Ureter (tissue), 1 donor: ENCODE measurements at regions not wholly inside any gene's neighbourhood (a gene's known extent, or its start where the extent isn't known, plus 50 kb on each side); places are given as distances from the start of the nearest gene placed in this dataset.
"Not testable (repeated sequence)": the region's sequence is repeated elsewhere in the genome, so short reads cannot be mapped to it uniquely, and the experiment has no call there.

ENCODE experiments used
- DNase-seq: peaks from one replicate; pipeline ENCODE4 v3.0.0-alpha.2; 2020; ENCODE audit warnings: low spot score
- donor health status: DM: yes; HTN: yes; CAD: no.

DNA sequence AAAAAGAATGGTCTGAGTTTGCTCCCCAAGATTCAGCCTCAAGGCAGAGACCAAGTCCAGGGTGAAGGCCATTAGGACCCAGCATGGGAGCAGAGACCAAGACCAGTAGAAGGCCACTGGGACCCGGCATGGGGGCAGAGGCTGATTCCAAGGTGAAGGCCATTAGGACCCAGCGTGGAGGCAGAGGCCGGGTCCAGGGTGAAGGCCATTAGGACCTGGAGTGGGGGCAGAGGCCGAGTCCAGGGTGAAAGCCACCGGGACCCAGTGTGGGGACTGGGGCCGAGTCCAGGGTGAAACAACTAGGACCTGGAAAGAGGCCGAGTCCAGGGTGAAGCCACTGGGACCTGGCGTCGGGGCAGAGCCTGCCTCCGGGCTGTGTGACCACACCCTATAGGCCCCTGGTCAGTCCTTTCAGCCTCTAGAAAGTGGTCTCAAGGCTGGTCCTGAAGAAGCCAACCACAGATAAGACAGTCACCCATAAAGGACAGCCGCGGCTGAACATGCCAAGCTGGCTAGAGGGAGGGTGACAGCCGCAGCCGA is 113.8 kb upstream of the SALL3 start:
- no peak for DNase-seq

DNA sequence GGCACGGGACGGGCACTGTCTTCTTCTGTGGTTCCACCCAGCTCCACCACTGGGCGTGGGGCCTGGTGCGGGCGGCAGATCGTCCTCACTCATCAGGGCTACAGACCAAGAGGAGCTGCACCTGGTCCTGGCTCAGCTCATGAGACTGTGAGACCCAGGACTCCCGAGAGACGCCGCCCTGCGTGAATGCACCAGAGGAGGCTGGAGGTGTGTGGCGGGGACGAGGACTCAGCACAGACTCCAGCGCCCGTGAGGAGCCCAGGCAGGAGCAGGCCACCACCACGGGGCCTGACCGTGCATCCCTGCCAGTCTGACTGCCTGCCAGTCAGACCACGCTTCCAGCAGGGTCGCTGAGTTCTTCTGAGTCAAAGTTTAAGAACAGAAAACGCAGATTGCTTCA is 112.5 kb upstream of the SALL3 start:
- no peak for DNase-seq

- DNase-seq, result no peak
These were observed 111.0 kb upstream of the SALL3 start for GRCh38 chr18:78868330-78869316.

DNA sequence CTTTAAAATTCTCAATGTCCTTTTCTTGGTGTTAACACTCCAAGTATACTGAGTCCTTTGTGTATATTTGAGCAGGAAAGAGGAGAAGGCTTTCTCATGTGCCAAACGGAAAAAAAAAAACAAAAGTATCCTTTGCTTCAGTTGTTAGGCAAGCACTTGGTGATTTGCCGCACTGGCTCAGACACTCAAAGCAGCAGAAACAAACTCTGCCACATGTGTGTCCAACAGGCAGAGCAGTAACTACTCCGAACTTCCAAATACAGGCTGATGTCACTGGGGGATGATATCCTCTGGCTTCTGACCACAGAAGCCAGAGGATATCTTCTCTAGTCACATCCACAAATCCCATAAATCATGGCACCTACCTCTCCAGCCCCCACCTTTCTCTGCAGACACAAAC is 108.0 kb upstream of the SALL3 start:
- DNase-seq, result no peak

GRCh38 chr18:78873926-78874500 is 105.6 kb upstream of the SALL3 start:
- no peak for DNase-seq

DNA sequence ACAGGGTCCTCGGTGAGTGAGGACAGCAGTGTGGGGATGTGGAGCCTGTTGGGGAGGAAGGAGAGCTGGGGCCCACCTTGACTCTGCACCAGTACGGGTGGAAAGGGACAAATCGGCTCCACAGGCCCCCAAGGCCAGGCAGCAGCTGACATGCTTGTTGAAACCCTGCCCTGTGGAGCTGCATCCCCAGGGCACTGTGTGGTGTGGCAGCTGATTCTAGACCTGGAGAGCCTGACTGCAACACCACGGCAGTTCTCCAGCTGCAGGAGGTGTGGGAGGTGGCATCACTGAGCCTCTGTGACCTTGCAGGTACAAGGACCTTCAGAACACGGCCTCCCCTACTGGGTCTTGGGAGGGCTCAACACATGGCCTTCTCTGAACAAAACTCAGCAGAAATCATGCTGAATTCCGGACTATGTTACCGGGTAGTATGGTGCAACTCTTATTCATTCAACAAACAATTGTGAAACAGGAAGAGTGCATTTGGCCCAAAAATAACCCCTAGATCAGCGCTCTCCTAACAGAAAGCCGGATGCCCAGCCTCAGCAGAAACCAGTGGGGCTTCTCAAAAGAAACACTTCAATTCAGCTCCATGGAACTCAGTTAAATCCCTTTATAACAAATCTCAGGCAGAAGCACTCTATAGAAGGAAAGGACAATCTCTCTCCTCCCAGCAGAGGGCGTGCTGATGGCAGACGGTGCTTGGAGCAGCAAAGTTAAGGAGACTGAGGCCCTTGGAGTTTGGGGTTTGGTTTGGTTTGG is 104.4 kb upstream of the SALL3 start:
- DNase-seq, result no peak

DNA sequence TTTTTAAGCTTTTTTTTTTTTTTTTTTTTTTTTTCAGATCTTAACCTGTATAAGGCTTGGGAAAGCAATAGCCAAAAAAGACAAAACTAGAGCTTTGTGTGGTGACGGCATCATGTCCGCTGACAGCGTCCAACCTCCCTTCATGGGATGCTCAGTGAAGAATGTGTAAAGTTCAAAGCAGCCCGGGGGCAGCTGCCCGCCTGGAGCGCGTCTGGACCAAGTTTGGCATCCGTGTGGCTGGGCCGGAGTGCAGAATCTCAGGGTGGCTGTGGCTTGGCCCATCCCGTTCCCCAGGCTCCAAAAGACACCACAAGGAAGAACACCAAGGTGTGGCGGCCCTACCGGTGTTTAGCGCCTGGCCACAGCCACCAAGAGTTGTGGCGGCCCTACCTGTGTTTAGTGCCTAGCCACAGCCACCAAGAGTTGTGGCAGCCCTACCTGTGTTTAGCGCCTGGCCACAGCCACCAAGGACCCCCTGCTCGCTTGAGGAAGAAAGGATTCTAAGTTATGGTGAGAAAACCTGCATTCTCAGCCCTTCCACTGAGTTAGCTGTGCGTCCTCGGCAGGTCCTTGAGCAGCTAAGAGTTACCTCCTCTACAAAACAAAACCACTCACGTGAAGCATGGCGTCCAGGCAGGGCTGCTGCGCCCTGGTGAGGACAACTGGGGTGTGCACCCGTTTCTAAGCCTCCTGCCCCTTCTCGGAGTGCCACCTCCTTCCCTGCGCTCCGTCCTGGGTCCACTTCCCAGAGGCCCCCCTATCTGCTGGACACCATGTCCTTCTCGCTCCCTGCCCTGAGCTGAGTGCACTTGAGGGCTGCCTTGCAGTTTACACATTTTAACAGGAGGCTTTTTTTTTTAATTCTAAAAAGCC is 103.6 kb upstream of the SALL3 start:
- DNase-seq, result no peak

GRCh38 chr18:78876868-78877267 is 102.8 kb upstream of the SALL3 start:
- no peak for DNase-seq

- DNase-seq, result no peak
These were observed 101.3 kb upstream of the SALL3 start for GRCh38 chr18:78878335-78878734.

DNA sequence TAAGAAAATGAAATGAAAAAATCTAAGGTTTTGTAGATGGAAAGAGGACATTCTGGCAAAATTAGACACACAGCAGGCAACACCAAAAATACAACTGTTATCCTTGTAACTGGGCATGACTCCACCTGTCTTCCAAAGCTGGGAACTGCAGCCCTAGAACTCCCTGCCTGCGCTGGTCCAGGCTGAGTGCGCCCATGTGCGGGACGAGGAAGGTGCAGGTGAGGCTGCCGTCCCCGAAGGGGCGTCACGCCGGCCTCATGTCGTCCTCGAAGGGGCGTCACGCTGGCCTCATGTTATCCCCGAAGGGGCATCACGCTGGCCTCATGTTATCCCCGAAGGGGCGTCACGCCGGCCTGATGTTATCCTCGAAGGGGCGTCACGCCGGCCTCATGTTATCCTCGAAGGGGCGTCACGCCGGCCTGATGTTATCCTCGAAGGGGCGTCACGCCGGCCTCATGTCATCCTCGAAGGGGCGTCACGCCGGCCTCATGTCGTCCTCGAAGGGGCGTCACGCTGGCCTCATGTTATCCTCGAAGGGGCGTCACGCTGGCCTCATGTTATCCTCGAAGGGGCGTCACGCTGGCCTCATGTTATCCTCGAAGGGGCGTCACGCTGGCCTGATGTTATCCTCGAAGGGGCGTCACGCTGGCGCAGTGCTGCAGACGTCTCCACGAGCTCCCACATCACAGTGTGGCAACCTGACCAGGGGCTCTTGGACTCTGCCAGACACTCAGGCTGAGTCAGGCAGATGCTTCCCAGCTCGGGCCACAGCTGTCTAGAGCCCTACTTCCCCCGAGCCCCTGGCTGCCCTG is 100.3 kb upstream of the SALL3 start:
- not testable (repeated sequence) for DNase-seq

DNA sequence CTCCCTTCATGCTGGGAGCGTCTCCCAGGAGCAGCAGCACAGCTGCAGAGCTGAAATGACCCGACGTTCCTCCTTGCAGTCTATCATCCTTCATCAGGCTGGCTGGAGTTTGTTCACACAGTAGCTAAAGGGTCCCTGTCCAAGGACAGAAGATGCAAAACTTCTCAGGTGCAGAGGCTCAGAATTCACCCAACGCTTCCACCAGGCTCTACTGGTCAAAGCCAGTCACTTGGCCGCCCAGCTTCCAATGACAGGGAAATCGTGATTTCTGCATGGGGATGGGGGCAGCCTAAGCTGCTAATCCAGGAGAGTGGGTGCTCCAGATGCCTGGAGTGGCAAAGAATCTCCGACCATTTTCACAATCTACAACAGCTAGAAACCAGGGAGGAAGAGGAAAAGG is 97.0 kb upstream of the SALL3 start:
- DNase-seq, result no peak

DNA sequence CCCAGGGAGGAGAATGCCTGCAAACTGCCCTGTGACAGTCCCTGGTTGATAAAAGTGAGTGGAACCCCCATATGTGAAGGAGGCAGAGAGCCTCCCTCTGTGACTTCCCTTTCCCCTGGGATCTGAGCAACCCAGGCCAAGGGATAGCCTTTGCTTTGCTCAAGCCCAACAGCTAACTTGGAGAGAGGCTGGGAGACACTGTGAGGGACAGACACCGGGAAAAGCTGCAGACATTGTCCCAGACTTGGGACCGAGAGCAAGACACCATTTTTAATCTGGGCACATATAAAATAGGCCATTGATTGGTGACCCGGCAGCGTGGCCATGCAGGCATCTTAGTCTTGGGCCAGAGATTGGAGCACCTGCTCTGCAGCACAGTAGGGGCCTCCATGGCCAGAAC is 96.1 kb upstream of the SALL3 start:
- DNase-seq, result no peak

GRCh38 chr18:78884502-78884901 is 95.1 kb upstream of the SALL3 start:
- DNase-seq, result no peak

DNA sequence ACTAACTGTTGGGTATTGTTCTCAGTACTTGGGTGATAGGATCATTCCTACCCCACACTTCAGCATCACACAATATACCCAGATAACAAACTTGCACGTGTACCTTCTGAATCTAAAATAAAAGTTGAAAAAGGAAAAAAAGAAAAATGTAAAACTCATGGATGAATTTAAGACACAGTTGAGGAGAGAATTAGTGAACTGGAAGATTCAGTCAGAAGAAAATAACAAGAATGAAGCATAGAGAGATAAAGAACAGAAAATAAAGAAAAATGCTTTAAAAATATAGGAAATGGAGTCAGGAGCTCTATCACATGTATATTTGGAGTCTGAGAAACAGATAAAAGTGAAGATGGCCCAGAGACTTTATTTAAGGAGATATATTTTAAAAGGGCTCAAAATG is 90.4 kb upstream of the SALL3 start:
- DNase-seq, result no peak

DNA sequence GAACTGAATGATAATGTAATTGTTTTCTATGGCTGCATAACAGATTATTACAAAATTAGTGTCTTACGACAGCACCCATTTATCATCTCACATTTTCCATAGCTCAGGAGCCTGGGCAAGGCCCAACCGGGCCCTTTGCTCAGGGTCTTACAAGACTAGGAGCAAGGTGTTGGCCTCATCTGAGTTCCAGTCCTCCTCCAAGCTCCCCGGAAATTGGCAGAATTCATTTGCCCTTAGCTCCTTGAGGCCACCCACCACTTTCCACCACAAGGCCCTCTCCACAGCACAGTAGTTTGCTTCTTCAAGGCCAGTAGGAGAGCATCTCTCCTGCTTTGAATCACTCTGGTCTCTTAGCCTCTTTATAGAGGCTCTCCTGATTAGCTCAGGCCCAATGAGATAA is 89.2 kb upstream of the SALL3 start:
- DNase-seq, result no peak

- no peak for DNase-seq
These were observed 88.3 kb upstream of the SALL3 start for GRCh38 chr18:78891185-78891762.

GRCh38 chr18:78892177-78892576 is 87.4 kb upstream of the SALL3 start:
- no peak for DNase-seq

DNA sequence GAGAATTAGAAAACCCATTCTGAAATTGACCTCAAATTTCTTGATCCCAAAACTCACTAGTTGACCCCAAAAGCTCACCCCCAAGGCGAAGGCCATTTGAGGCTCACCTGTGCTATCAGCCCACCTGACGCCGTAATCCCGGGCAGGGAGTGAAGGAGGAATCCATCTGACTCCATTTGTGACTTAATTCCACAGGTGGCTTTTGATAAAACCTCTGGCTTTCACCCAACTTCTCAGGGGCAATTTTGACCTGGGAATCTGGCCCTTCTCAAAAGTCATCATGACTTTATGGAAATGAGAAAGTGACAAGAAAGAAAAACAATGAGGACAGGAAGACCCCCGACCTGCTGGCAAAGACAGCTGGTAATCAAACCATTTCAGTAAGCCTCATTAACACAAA is 86.9 kb upstream of the SALL3 start:
- no peak for DNase-seq

DNA sequence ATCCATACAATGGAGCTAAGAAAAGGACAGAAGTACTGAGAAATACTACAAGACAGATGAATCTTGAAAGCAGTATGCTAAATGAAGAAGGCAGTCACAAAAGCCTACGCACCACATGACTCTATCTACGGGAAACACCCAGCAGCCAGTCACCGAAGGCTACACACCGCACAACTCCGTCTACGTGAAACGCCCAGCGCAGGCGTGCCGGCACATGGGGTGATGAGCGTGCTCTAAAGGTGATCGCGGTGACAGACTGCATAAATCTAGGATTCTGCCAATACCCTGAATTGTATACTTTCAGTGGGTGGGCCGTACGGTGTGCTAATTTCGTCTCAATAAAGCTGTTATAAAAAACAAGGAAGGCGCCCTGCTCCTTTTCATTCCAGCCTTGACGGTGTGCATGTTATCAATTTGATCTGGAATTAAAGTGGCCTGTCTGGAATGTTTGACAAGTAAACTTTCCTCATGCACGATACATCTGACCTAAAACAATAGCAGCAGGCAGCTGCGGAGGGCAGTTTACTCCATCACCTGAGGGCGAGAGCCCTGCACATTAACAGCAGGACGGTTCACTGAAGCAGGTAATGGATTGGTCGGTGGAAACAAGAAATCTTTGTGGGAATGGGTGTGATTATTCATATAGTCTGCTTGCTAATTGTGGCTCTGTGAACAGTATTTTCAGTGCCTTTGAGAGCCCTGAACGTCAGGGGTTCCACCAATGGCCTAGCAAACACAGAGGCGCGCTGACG is 86.2 kb upstream of the SALL3 start:
- DNase-seq, result no peak

DNA sequence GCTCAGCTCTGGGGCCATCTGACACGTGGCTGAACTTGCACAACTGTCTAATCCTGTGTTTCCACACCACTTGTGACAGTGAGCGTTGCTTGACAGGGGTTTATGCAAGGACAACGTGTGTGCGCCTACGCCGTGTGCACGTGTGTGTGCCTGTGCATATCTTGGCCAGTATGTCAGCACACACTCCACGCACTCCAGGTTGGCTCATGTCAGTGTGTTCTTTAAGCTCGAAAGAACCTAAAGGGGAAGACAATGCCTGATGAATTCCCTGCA is 85.6 kb upstream of the SALL3 start:
- DNase-seq, result no peak
